GM12865 (cell line): ENCODE measurements at regions not wholly inside any gene's neighbourhood (a gene's known extent, or its start where the extent isn't known, plus 50 kb on each side); places are given as distances from the start of the nearest gene placed in this dataset.

Source experiments
- DNase-seq: peaks from one replicate; pipeline ENCODE4 v3.0.0; 2010; ENCODE audit warnings: low read depth
- H3K4me3 ChIP-seq: 2 replicates; pipeline ENCODE4 v1.5.1; 2011; ENCODE audit warnings: mild to moderate bottlenecking, low read depth, low read length, control low read depth
- TF ChIP-seq, protein P1 (sequence below): IDR thresholded peaks from 2 replicates; pipeline ENCODE4 v1.5.1; 2011; ENCODE audit warnings: low read length, control low read depth, low read depth, inconsistent platforms; ENCODE audit not compliant: insufficient read depth; ENCODE audit errors: missing control alignments

- TF ChIP-seq, protein P1, sequence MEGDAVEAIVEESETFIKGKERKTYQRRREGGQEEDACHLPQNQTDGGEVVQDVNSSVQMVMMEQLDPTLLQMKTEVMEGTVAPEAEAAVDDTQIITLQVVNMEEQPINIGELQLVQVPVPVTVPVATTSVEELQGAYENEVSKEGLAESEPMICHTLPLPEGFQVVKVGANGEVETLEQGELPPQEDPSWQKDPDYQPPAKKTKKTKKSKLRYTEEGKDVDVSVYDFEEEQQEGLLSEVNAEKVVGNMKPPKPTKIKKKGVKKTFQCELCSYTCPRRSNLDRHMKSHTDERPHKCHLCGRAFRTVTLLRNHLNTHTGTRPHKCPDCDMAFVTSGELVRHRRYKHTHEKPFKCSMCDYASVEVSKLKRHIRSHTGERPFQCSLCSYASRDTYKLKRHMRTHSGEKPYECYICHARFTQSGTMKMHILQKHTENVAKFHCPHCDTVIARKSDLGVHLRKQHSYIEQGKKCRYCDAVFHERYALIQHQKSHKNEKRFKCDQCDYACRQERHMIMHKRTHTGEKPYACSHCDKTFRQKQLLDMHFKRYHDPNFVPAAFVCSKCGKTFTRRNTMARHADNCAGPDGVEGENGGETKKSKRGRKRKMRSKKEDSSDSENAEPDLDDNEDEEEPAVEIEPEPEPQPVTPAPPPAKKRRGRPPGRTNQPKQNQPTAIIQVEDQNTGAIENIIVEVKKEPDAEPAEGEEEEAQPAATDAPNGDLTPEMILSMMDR = no peak
- DNase-seq = no peak
- H3K4me3 ChIP-seq = no peak overlapping the region
Measured at GRCh38 chr2:5148392-5149085, 543.6 kb upstream of the SOX11 start.

DNA sequence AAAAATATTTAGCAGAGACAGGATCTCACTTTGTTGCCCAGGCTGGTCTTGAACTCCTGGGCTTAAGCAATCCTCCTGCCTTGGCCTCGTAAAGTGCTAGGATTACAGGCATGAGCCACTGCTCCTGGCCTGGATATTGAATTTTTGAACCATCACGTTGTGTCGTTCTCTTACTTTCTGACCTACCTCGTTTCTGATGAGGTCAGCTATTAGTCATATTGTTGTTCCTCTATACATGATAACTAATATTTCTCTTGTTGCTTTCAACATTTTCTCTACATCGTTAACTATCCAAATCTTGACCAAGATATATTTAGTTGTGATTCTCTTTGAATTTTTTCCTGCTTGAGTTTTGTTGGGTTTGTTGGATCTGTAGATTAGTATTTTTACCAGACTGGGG, 541.3 kb upstream of the SOX11 start:
- H3K4me3 ChIP-seq = no peak overlapping the region
- no peak for DNase-seq
- TF ChIP-seq, protein P1 = no peak

DNA sequence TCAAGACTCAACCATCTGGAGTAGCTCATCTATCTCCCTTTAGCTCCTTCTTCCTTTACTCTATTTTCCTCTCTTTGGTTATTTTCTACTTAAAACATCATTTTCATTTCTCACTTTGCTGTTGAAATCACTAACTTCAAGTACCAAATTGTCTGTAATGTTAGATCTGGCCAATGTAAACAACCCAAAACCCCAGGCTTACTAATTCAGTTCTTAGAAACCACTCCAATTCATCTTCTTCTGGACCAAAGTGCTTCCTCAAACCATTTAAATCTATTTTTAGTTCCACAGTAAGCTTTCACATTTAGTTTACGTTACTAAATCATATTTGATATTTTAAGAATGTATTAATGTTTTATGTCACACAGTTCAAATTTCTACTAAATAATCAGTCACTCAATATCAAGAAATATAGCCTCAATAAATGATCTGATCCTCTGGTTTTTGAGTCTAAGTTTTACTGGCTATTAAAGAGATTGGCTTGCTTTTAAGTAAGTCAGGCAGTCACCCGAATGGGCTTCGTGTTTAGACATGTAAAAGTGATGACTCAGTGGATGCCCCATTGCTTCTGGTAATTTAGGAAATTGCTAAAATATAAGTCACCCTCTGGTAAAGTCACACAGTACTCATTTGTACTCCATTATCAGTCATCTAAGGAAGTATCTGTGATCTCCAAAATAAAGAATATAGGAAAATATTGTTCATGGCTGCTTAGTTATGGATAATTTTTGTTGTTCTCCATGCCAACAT, 527.2 kb upstream of the SOX11 start:
- TF ChIP-seq, protein P1 = no peak
- H3K4me3 ChIP-seq = no peak overlapping the region
- no peak for DNase-seq

GRCh38 chr2:5172923-5173322, 519.3 kb upstream of the SOX11 start:
- TF ChIP-seq, protein P1 = no peak
- no peak for DNase-seq

DNA sequence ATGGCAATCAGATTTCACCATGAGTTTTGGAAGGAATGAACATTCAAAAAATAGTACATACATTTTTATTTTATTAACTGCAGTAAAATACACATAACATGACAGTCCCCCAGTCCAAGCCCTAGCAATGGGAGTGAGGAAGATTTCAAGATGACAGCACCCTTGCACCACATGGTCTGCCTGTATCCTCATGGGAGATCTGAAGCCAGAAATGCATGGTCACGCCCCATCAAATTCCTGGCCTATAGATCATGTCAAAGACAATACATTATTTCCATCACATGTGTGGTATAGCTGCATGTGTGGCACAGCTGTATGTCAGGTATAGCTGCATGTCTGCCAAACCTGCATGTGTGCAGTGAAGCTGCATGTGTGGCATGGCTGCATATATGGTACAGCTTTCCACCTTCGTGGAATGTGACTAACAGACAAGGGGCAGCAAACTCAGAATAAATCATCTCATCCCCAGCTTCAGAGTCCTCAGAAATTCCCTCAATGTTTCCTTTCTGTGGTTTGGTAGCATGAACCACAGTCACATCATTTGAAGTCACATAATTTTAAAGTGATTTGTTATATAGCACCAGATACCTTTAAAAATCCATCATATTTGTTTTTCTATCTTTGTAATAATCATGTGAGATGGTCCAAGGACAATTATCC, 518.2 kb upstream of the SOX11 start:
- H3K4me3 ChIP-seq = no peak overlapping the region
- TF ChIP-seq, protein P1 = no peak
- DNase-seq = no peak

More at GRCh38 chr2:5172923-5173322, 519.3 kb upstream of the SOX11 start:
- no peak overlapping the region for H3K4me3 ChIP-seq

DNA sequence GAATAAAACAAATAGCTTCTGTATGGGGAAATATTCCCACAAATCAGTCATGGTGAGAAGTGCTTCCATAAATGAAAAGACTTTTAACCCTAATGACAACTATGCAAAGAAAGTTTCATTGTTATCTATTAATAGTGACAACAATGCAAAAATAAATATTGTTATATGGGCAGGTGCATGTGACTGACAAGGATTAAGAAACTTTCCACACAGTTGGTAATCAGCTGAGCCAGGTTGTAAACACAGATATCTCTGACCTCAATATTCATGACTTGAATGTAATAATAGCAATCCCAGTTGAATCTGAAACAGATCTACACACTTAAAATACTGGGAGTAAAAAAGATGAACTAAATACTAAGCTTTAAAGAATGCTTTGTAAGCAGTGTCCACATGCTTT, 517.0 kb upstream of the SOX11 start:
- no peak overlapping the region for H3K4me3 ChIP-seq
- no peak for DNase-seq
- TF ChIP-seq, protein P1 = no peak

GRCh38 chr2:5176764-5177163, 515.4 kb upstream of the SOX11 start:
- DNase-seq = no peak
- TF ChIP-seq, protein P1 = no peak
- no peak overlapping the region for H3K4me3 ChIP-seq
